NT2/D1 (cell line): ENCODE measurements at regions not wholly inside any gene's neighbourhood (a gene's known extent, or its start where the extent isn't known, plus 50 kb on each side); places are given as distances from the start of the nearest gene placed in this dataset.
"Not testable (repeated sequence)": the region's sequence is repeated elsewhere in the genome, so short reads cannot be mapped to it uniquely, and the experiment has no call there.

ENCODE experiments used
- SUZ12 ChIP-seq: IDR thresholded peaks from 2 replicates; pipeline ENCODE4 v1.6.1; 2011; ENCODE audit not compliant: insufficient read length, insufficient read depth; ENCODE audit errors: extremely low read depth
- YY1 ChIP-seq: IDR thresholded peaks from 2 replicates; pipeline ENCODE4 v1.6.1; 2011; ENCODE audit not compliant: insufficient read length, insufficient read depth

DNA sequence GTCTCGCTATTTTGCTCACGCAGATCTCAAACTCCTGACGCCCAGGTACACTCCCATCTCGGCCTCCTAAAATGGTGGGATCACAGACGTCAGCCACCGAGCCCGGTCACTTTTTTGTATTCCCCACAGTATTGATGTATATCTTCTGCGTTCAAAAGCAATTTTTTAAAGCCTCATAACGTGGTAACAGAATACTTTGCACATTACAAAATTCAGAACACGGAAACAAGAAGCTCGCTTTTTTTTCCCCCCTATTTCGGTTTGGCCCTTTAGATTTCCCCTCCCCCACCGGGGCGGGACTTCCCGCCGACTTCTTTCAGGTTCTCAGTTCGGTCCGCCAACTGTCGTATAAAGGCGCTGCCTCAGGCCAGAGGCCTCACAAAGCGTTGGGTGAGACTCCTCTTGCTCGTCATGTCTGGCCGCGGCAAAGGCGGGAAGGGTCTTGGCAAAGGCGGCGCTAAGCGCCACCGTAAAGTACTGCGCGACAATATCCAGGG, 88.4 kb downstream of the OR2B2 start:
- TF ChIP-seq YY1, SUZ12: not testable (repeated sequence)
